ENCODE measurements at regions not wholly inside any gene's neighbourhood (a gene's known extent, or its start where the extent isn't known, plus 50 kb on each side); places are given as distances from the start of the nearest gene placed in this dataset.

DNA sequence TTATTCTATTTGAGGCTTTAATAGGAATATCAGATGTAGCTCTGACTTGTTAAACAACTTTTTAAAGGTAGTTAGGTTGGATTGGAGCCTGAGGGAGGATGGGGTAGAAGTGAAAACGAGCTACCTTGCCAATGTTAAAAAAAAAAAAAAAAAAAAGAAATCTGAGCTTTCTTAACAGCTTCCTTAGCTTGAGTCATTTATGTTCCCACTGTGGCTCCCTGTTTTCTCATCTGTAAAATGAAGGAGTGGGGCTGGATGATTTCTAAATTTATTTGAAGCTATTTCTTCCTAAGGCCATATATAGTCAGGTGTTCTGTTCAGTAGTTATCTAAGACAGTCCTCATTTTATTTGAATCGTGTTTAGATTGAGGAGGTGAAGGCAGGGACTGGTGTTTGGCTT is 105.7 kb downstream of the EDEM1 start:
- TF ChIP-seq, protein P1, sequence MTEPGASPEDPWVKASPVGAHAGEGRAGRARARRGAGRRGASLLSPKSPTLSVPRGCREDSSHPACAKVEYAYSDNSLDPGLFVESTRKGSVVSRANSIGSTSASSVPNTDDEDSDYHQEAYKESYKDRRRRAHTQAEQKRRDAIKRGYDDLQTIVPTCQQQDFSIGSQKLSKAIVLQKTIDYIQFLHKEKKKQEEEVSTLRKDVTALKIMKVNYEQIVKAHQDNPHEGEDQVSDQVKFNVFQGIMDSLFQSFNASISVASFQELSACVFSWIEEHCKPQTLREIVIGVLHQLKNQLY (CRISPR knock-in tag; conservative IDR thresholded peaks at IDR 0.05) = no peak
- TF ChIP-seq, protein P2, sequence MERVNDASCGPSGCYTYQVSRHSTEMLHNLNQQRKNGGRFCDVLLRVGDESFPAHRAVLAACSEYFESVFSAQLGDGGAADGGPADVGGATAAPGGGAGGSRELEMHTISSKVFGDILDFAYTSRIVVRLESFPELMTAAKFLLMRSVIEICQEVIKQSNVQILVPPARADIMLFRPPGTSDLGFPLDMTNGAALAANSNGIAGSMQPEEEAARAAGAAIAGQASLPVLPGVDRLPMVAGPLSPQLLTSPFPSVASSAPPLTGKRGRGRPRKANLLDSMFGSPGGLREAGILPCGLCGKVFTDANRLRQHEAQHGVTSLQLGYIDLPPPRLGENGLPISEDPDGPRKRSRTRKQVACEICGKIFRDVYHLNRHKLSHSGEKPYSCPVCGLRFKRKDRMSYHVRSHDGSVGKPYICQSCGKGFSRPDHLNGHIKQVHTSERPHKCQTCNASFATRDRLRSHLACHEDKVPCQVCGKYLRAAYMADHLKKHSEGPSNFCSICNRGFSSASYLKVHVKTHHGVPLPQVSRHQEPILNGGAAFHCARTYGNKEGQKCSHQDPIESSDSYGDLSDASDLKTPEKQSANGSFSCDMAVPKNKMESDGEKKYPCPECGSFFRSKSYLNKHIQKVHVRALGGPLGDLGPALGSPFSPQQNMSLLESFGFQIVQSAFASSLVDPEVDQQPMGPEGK (CRISPR knock-in tag; IDR thresholded peaks at IDR 0.05; ENCODE audit: borderline replicate concordance) = no peak
- TF ChIP-seq, protein P3, sequence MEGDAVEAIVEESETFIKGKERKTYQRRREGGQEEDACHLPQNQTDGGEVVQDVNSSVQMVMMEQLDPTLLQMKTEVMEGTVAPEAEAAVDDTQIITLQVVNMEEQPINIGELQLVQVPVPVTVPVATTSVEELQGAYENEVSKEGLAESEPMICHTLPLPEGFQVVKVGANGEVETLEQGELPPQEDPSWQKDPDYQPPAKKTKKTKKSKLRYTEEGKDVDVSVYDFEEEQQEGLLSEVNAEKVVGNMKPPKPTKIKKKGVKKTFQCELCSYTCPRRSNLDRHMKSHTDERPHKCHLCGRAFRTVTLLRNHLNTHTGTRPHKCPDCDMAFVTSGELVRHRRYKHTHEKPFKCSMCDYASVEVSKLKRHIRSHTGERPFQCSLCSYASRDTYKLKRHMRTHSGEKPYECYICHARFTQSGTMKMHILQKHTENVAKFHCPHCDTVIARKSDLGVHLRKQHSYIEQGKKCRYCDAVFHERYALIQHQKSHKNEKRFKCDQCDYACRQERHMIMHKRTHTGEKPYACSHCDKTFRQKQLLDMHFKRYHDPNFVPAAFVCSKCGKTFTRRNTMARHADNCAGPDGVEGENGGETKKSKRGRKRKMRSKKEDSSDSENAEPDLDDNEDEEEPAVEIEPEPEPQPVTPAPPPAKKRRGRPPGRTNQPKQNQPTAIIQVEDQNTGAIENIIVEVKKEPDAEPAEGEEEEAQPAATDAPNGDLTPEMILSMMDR (IDR thresholded peaks at IDR 0.05 in 2 of 3, conservative IDR thresholded peaks at IDR 0.05 in 1 of 3; ENCODE audit: insufficient read depth in 2 of 3, low read depth in 1 of 3, low read length in 3 of 3) = no peak
- TF ChIP-seq ZNF282 (CRISPR knock-in tag; IDR thresholded peaks at IDR 0.05) (no peak), CTBP1 (IDR thresholded peaks at IDR 0.05; ENCODE audit: borderline replicate concordance) (no peak), ZFX (CRISPR knock-in tag; IDR thresholded peaks at IDR 0.05) (no peak), BACH1 (tag; IDR thresholded peaks at IDR 0.05) (no peak)
- TF ChIP-seq, protein P4, sequence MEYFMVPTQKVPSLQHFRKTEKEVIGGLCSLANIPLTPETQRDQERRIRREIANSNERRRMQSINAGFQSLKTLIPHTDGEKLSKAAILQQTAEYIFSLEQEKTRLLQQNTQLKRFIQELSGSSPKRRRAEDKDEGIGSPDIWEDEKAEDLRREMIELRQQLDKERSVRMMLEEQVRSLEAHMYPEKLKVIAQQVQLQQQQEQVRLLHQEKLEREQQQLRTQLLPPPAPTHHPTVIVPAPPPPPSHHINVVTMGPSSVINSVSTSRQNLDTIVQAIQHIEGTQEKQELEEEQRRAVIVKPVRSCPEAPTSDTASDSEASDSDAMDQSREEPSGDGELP (CRISPR knock-in tag; IDR thresholded peaks at IDR 0.05; ENCODE audit: borderline replicate concordance) = no peak
- TF ChIP-seq, protein P5, sequence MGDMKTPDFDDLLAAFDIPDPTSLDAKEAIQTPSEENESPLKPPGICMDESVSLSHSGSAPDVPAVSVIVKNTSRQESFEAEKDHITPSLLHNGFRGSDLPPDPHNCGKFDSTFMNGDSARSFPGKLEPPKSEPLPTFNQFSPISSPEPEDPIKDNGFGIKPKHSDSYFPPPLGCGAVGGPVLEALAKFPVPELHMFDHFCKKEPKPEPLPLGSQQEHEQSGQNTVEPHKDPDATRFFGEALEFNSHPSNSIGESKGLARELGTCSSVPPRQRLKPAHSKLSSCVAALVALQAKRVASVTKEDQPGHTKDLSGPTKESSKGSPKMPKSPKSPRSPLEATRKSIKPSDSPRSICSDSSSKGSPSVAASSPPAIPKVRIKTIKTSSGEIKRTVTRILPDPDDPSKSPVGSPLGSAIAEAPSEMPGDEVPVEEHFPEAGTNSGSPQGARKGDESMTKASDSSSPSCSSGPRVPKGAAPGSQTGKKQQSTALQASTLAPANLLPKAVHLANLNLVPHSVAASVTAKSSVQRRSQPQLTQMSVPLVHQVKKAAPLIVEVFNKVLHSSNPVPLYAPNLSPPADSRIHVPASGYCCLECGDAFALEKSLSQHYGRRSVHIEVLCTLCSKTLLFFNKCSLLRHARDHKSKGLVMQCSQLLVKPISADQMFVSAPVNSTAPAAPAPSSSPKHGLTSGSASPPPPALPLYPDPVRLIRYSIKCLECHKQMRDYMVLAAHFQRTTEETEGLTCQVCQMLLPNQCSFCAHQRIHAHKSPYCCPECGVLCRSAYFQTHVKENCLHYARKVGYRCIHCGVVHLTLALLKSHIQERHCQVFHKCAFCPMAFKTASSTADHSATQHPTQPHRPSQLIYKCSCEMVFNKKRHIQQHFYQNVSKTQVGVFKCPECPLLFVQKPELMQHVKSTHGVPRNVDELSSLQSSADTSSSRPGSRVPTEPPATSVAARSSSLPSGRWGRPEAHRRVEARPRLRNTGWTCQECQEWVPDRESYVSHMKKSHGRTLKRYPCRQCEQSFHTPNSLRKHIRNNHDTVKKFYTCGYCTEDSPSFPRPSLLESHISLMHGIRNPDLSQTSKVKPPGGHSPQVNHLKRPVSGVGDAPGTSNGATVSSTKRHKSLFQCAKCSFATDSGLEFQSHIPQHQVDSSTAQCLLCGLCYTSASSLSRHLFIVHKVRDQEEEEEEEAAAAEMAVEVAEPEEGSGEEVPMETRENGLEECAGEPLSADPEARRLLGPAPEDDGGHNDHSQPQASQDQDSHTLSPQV (IDR thresholded peaks at IDR 0.05) = no peak
- TF ChIP-seq, protein P6, sequence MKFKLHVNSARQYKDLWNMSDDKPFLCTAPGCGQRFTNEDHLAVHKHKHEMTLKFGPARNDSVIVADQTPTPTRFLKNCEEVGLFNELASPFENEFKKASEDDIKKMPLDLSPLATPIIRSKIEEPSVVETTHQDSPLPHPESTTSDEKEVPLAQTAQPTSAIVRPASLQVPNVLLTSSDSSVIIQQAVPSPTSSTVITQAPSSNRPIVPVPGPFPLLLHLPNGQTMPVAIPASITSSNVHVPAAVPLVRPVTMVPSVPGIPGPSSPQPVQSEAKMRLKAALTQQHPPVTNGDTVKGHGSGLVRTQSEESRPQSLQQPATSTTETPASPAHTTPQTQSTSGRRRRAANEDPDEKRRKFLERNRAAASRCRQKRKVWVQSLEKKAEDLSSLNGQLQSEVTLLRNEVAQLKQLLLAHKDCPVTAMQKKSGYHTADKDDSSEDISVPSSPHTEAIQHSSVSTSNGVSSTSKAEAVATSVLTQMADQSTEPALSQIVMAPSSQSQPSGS (CRISPR knock-in tag; IDR thresholded peaks at IDR 0.05) = no peak
